H1 (cell line): ENCODE measurements at regions not wholly inside any gene's neighbourhood (a gene's known extent, or its start where the extent isn't known, plus 50 kb on each side); places are given as distances from the start of the nearest gene placed in this dataset.
A peak's percentile ranks its signal among the peaks of the same experiment; 100 is the strongest.

ENCODE experiments used
- CTCF ChIA-PET: fragments of 300-600 bp; sonication (Branson Sonifier 250); formaldehyde crosslinking; loops from one replicate; lab custom pipeline; 2021; ENCODE audit not compliant: partially characterized antibody; lab: Charles Lee
- POLR2A ChIA-PET: fragments of 300-600 bp; sonication (Branson Sonifier 250); formaldehyde crosslinking; loops from one replicate; lab custom pipeline; 2021; ENCODE audit warnings: inconsistent platforms; ENCODE audit not compliant: partially characterized antibody; lab: Charles Lee
- DNase-seq, 2 experiments: peaks; one replicate each; pipeline versions ENCODE4 v3.0.0 to v3.0.0-alpha.2; 2010 to 2022; ENCODE audit warnings: low spot score in 2 of 2, low read depth in 1 of 2, mixed read lengths in 1 of 2
- FAIRE-seq: peaks from 2 replicates; lab custom pipeline; 2011; peaks lifted over from hg19 to GRCh38; lab: Jason Lieb, UNC
- H2AFZ ChIP-seq: 2 replicates; pipeline ENCODE4 v1.8.1; 2012; ENCODE audit warnings: low read length, inconsistent platforms
- H2AK5ac ChIP-seq: 2 replicates; pipeline ENCODE4 v1.6.1; 2013; ENCODE audit warnings: low read depth, low read length
- H2BK120ac ChIP-seq: replicated peaks from 2 replicates; pipeline ENCODE3; 2013; ENCODE audit warnings: low read depth, low read length, inconsistent platforms
- H2BK12ac ChIP-seq: 2 replicates; pipeline ENCODE4 v1.6.1; 2013; ENCODE audit warnings: low read depth, low read length
- H2BK15ac ChIP-seq: 2 replicates; pipeline ENCODE4 v1.6.1; 2013; ENCODE audit warnings: low read length
- H2BK20ac ChIP-seq: 2 replicates; pipeline ENCODE4 v1.6.1; 2013; ENCODE audit warnings: low read length
- H2BK5ac ChIP-seq: 2 replicates; pipeline ENCODE4 v1.6.1; 2013; ENCODE audit warnings: low read depth, low read length
- H3K14ac ChIP-seq: 2 replicates; pipeline ENCODE4 v1.6.1; 2013; ENCODE audit warnings: inconsistent platforms; ENCODE audit not compliant: insufficient read length
- H3K18ac ChIP-seq: 2 replicates; pipeline ENCODE4 v1.6.1; 2013; ENCODE audit warnings: low read length; ENCODE audit errors: extremely low read depth
- H3K23ac ChIP-seq: 2 replicates; pipeline ENCODE4 v1.6.1; 2013; ENCODE audit warnings: inconsistent platforms; ENCODE audit not compliant: insufficient read length
- H3K23me2 ChIP-seq: 2 replicates; pipeline ENCODE4 v1.6.1; 2013; ENCODE audit warnings: low read depth, low read length
- H3K27ac ChIP-seq: 2 replicates; pipeline ENCODE4 v1.6.1; 2011; ENCODE audit warnings: low read depth, low read length, inconsistent platforms
- H3K27me3 ChIP-seq, 4 experiments: replicated peaks in 1 of 4; 1 replicate in 1 of 4; 2 replicates in 3 of 4; pipeline versions ENCODE4 v1.6.1 to v1.8.1; 2011 to 2013; ENCODE audit warnings: low read length in 3 of 4, mild to moderate bottlenecking in 3 of 4, inconsistent platforms in 2 of 4, mixed read lengths in 2 of 4, moderate library complexity in 1 of 4; ENCODE audit not compliant: control insufficient read depth in 3 of 4, insufficient read depth in 3 of 4; ENCODE audit errors: extremely low read depth in 1 of 4
- H3K36me3 ChIP-seq, 4 experiments: 2 replicates each; pipeline versions ENCODE4 v1.6.1 to v1.8.1; 2011 to 2013; ENCODE audit warnings: mild to moderate bottlenecking in 4 of 4, low read length in 3 of 4, moderate library complexity in 2 of 4, control low read depth in 1 of 4, inconsistent platforms in 1 of 4; ENCODE audit not compliant: insufficient read depth in 4 of 4, control insufficient read depth in 2 of 4
- H3K4ac ChIP-seq: replicated peaks from 2 replicates; pipeline ENCODE3; 2013; ENCODE audit warnings: low read length, low read depth, mixed read lengths, inconsistent platforms; ENCODE audit not compliant: insufficient read length
- H3K4me1 ChIP-seq, 4 experiments: replicated peaks in 1 of 4; 1 replicate in 1 of 4; 2 replicates in 3 of 4; pipeline versions ENCODE4 v1.6.1 to v1.8.1; 2011 to 2013; ENCODE audit warnings: low read length in 3 of 4, inconsistent platforms in 2 of 4, mixed read lengths in 1 of 4; ENCODE audit not compliant: insufficient read depth in 4 of 4, control insufficient read depth in 3 of 4
- H3K4me2 ChIP-seq, 2 experiments: 2 replicates each; pipeline versions ENCODE4 v1.6.1 to v1.8.1; 2011 to 2013; ENCODE audit warnings: low read depth in 2 of 2, low read length in 2 of 2, control low read depth in 1 of 2, inconsistent platforms in 1 of 2, mild to moderate bottlenecking in 1 of 2; ENCODE audit not compliant: insufficient read depth in 1 of 2
- H3K4me3 ChIP-seq, 4 experiments: fragments of 200-600, 300-600 bp in 1 of 4; sonication (generic), shearing (Covaris generic), sonication (Bioruptor Twin) in 1 of 4; 2 replicates each; pipeline versions ENCODE4 v1.5.1 to v1.8.1; 2011 to 2016; ENCODE audit warnings: low read length in 4 of 4, low read depth in 3 of 4, control low read depth in 2 of 4, inconsistent platforms in 2 of 4, mild to moderate bottlenecking in 2 of 4, mixed read lengths in 1 of 4, moderate library complexity in 1 of 4; ENCODE audit not compliant: insufficient read depth in 2 of 4; ENCODE audit errors: extremely low read depth in 1 of 4
- H3K56ac ChIP-seq: replicated peaks from 2 replicates; pipeline ENCODE3; 2013; ENCODE audit warnings: low read depth, mild to moderate bottlenecking, mixed read lengths, low read length, inconsistent platforms; ENCODE audit not compliant: insufficient read length
- H3K79me1 ChIP-seq: 2 replicates; pipeline ENCODE4 v1.6.1; 2013; ENCODE audit warnings: low read depth, low read length, control low read depth
- H3K79me2 ChIP-seq, 2 experiments: 2 replicates each; pipeline versions ENCODE4 v1.6.1 to v1.8.1; 2012 to 2013; ENCODE audit warnings: low read length in 2 of 2, mild to moderate bottlenecking in 2 of 2, inconsistent platforms in 1 of 2; ENCODE audit not compliant: insufficient read depth in 2 of 2, control insufficient read depth in 1 of 2
- H3K9ac ChIP-seq, 4 experiments: replicated peaks in 1 of 4; 1 replicate in 1 of 4; 2 replicates in 3 of 4; pipeline versions ENCODE4 v1.6.1 to v1.8.1; 2011 to 2013; ENCODE audit warnings: low read depth in 3 of 4, low read length in 3 of 4, control low read depth in 2 of 4, mild to moderate bottlenecking in 2 of 4, moderate library complexity in 2 of 4, inconsistent platforms in 1 of 4; ENCODE audit errors: extremely low read depth in 1 of 4
- H3K9me3 ChIP-seq, 2 experiments: 2 replicates each; pipeline versions ENCODE4 v1.6.1 to v1.8.1; 2012 to 2013; ENCODE audit warnings: mild to moderate bottlenecking in 2 of 2, moderate library complexity in 2 of 2, control low read depth in 1 of 2, inconsistent platforms in 1 of 2, low read depth in 1 of 2, low read length in 1 of 2, mixed read lengths in 1 of 2; ENCODE audit not compliant: insufficient read depth in 2 of 2
- H4K20me1 ChIP-seq, 2 experiments: replicated peaks in 1 of 2; 2 replicates each; pipeline versions ENCODE3 to v1.8.1; 2011 to 2013; ENCODE audit warnings: inconsistent platforms in 2 of 2, low read length in 2 of 2, mild to moderate bottlenecking in 1 of 2; ENCODE audit not compliant: insufficient read depth in 2 of 2, control insufficient read depth in 1 of 2
- H4K5ac ChIP-seq: 2 replicates; pipeline ENCODE4 v1.6.1; 2013; ENCODE audit warnings: low read length, low read depth, mixed read lengths, inconsistent platforms; ENCODE audit not compliant: insufficient read length
- H4K8ac ChIP-seq: 2 replicates; pipeline ENCODE4 v1.8.0; 2013; ENCODE audit warnings: mild to moderate bottlenecking, moderate library complexity, low read length, inconsistent platforms; ENCODE audit not compliant: insufficient read depth; ENCODE audit errors: extremely low read depth
- H4K91ac ChIP-seq: replicated peaks from 2 replicates; pipeline ENCODE3; 2013; ENCODE audit warnings: low read length, mixed read lengths, inconsistent platforms; ENCODE audit not compliant: insufficient read length
- EZH2 ChIP-seq: fragments of 200-600 bp; sonication (generic); IDR thresholded peaks from 2 replicates; pipeline ENCODE4 v1.7.1; 2012; ENCODE audit warnings: low read depth, mild to moderate bottlenecking, moderate library complexity, low read length, inconsistent platforms; ENCODE audit not compliant: severe bottlenecking
- RFX5 ChIP-seq: IDR thresholded peaks from 2 replicates; pipeline ENCODE4 v1.6.1; 2011; ENCODE audit warnings: low read depth, low read length, improper control_type of control experiment, borderline replicate concordance
- WGBS, 2 experiments: shearing (Covaris generic) in 1 of 2; methylation state at CpG; one replicate each; pipeline versions ENCODE4 v1.1.6 to v1.1.7; 2013 to 2015; ENCODE audit warnings: low lambda C conversion rate in 2 of 2, mixed read lengths in 2 of 2, inconsistent platforms in 1 of 2, low coverage in 1 of 2, missing lambda C conversion rate in 1 of 2; ENCODE audit not compliant: insufficient replicate concordance in 2 of 2, insufficient coverage in 1 of 2, insufficient read length in 1 of 2; ENCODE audit errors: extremely low coverage in 1 of 2, missing lambda C conversion rate in 1 of 2; 5-methylcytosine and 5-hydroxymethylcytosine counted together

DNA sequence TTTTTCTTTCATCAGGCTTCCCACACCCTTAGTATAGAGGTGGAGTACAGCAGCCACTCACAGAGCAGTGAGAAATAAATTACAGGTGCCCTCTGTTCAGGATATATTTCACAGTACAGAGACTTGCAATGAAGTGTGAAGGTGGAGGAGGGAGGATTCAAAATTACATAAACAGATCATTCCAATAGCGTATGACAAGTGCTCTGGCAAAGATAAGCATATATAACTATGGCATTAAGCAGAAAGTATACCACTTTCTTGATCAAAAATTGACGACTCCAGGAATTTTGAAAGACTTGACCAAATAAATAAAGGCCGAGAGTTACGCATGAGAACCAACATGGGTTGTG is 108.7 kb downstream of the GPX5 start:
- Histone ChIP-seq H3K9me3 (0 out of 4 replicates have a peak, but pooled peaks cover 0 to under 1% of the 10 kb centered on the region in 2 experiments), H3K4me3 (peak overlapping the region; percentile 75 to 90 (median 76); a peak in 7 of 8 replicates), H2BK15ac (no peak overlapping the region), H3K9ac (no peak overlapping the region), H4K20me1 (no peaks in the 10 kb centered on the region), H2AFZ (peak overlapping the region; percentile 73; the same call in 1 of the 2 replicates), H3K56ac (no peak overlapping the region), H3K4ac (no peak overlapping the region), H2BK120ac (no peak overlapping the region), H3K18ac (no peak overlapping the region), H3K27ac (no peak overlapping the region), H3K79me1 (no peaks in the 10 kb centered on the region), H3K23ac (no peak overlapping the region), H2BK20ac (no peak overlapping the region), H2BK5ac (no peak overlapping the region), H4K91ac (no peak overlapping the region), H3K14ac (no peak overlapping the region), H3K4me2 (peak overlapping the region; percentile 86 to 88), H4K5ac (no peak overlapping the region), H3K79me2 (no peaks in the 10 kb centered on the region), H2AK5ac (no peak overlapping the region), H3K36me3 (no peaks in the 10 kb centered on the region), H3K27me3 (peaks cover 2 to 40% (median 21%) of the 10 kb centered on the region in 4 experiments), H3K4me1 (peaks cover 0 to 4% (median 0%) of the 10 kb centered on the region in 4 experiments; a peak in 3 of 7 replicates), H3K23me2 (peaks cover 10% of the 10 kb centered on the region), H2BK12ac (no peak overlapping the region), H4K8ac (no peak overlapping the region)
- WGBS, 2 experiments = 14% methylated on average over 4 of the region's 4 CpGs; no CpG with 5 or more reads in 1 of the 2 experiments
- no peak for DNase-seq
- no peak for TF ChIP-seq EZH2
- no peak for TF ChIP-seq RFX5
- POLR2A ChIA-PET = interaction anchor here (0.9 to 2.5 kb wide), 5 partner anchors 9 to 48 kb away, joined by 3 to 10 read pairs (median 6); a partner anchor contains a TSS
- CTCF ChIA-PET = interaction anchor here (0.6 to 2.4 kb wide), 2 partner anchors 33 to 241 kb away, joined by 3 to 8 read pairs; no protein-coding TSS in a partner anchor
- no peak for FAIRE-seq
